HCT116 (cell line): ENCODE measurements at regions not wholly inside any gene's neighbourhood (a gene's known extent, or its start where the extent isn't known, plus 50 kb on each side); places are given as distances from the start of the nearest gene placed in this dataset.

Experiments
- CEBPB ChIP-seq: IDR thresholded peaks from 2 replicates; pipeline ENCODE4 v1.6.1; 2012; ENCODE audit warnings: low read depth
- EGR1 ChIP-seq: IDR thresholded peaks from 2 replicates; pipeline ENCODE4 v1.6.1; 2012; ENCODE audit warnings: low read depth
- EZH2phosphoT487 ChIP-seq: fragments of 200-600 bp; IDR thresholded peaks from 2 replicates; pipeline ENCODE4 v1.6.1; 2018; ENCODE audit warnings: antibody characterized with exemption, borderline replicate concordance
- FOSL1 ChIP-seq: IDR thresholded peaks from 2 replicates; pipeline ENCODE4 v1.6.1; 2012; ENCODE audit warnings: low read depth
- JUND ChIP-seq: IDR thresholded peaks from 2 replicates; pipeline ENCODE4 v1.6.1; 2012
- POLR2A ChIP-seq: IDR thresholded peaks from 2 replicates; pipeline ENCODE4 v1.7.0; 2011; ENCODE audit warnings: borderline replicate concordance; ENCODE audit not compliant: insufficient read depth, insufficient read length; ENCODE audit errors: extremely low read depth
- POLR2AphosphoS5 ChIP-seq: IDR thresholded peaks from 2 replicates; pipeline ENCODE4 v1.6.1; 2011; ENCODE audit warnings: mild to moderate bottlenecking, low read depth, low read length, moderate library complexity
- SIN3A ChIP-seq: IDR thresholded peaks from 2 replicates; pipeline ENCODE4 v1.6.1; 2012; ENCODE audit warnings: low read depth
- TCF7L2 ChIP-seq: IDR thresholded peaks from 2 replicates; pipeline ENCODE4 v1.7.0; 2011; ENCODE audit warnings: borderline replicate concordance, inconsistent platforms; ENCODE audit not compliant: insufficient read depth, insufficient read length; ENCODE audit errors: extremely low read depth
- TF ChIP-seq, protein P1 (sequence below): IDR thresholded peaks from 2 replicates; pipeline ENCODE4 v1.6.1; 2011; ENCODE audit warnings: mild to moderate bottlenecking, low read length, moderate library complexity; ENCODE audit not compliant: insufficient replicate concordance; ENCODE audit errors: extremely low read depth
- TF ChIP-seq, protein P2 (sequence below), 3 experiments: fragments of 200-600 bp in 1 of 3; sonication (generic) in 1 of 3; IDR thresholded peaks in 2 of 3; conservative IDR thresholded peaks in 1 of 3; 2 replicates each; pipeline ENCODE4 v1.5.1; 2012 to 2017; ENCODE audit warnings: low read depth in 2 of 3, low read length in 2 of 3, antibody characterized with exemption in 1 of 3, borderline replicate concordance in 1 of 3, control low read depth in 1 of 3, mild to moderate bottlenecking in 1 of 3, mixed read lengths in 1 of 3, mixed run types in 1 of 3, moderate library complexity in 1 of 3; ENCODE audit not compliant: insufficient read depth in 1 of 3
- TF ChIP-seq, protein P3 (sequence below): IDR thresholded peaks from 2 replicates; pipeline ENCODE4 v1.6.1; 2012

DNA sequence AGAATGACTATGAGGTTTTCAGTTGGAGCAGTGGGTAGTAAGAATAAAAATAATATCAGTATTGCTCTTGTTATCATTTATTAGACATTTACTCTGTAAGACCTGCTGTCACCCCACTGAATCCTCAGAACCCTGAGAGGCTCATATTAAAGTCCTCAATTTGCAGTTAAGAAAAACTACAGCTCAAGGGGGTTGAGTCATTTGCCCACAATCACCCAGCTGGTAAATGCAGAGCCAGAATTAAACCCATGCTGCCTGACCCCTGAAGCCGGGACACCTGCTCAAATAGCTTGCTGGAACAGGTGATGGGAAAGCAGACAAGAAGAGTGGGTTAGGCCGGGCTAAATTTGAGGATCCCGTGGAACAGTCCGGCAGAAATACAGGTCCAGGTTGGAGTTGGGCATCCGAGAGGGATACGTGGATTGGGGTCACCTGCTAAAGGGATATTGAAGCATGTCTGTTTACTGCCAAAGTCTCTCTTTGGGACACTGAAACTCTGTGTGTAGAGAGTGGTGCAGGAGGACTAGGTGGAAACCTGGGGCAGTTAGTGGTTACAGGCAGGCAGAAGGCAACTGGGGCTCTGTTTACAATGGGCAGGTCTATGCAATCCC is 344.1 kb downstream of the CDC5L start:
- TF ChIP-seq, protein P1, sequence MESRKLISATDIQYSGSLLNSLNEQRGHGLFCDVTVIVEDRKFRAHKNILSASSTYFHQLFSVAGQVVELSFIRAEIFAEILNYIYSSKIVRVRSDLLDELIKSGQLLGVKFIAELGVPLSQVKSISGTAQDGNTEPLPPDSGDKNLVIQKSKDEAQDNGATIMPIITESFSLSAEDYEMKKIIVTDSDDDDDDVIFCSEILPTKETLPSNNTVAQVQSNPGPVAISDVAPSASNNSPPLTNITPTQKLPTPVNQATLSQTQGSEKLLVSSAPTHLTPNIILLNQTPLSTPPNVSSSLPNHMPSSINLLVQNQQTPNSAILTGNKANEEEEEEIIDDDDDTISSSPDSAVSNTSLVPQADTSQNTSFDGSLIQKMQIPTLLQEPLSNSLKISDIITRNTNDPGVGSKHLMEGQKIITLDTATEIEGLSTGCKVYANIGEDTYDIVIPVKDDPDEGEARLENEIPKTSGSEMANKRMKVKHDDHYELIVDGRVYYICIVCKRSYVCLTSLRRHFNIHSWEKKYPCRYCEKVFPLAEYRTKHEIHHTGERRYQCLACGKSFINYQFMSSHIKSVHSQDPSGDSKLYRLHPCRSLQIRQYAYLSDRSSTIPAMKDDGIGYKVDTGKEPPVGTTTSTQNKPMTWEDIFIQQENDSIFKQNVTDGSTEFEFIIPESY: no peak
- TF ChIP-seq, protein P2, sequence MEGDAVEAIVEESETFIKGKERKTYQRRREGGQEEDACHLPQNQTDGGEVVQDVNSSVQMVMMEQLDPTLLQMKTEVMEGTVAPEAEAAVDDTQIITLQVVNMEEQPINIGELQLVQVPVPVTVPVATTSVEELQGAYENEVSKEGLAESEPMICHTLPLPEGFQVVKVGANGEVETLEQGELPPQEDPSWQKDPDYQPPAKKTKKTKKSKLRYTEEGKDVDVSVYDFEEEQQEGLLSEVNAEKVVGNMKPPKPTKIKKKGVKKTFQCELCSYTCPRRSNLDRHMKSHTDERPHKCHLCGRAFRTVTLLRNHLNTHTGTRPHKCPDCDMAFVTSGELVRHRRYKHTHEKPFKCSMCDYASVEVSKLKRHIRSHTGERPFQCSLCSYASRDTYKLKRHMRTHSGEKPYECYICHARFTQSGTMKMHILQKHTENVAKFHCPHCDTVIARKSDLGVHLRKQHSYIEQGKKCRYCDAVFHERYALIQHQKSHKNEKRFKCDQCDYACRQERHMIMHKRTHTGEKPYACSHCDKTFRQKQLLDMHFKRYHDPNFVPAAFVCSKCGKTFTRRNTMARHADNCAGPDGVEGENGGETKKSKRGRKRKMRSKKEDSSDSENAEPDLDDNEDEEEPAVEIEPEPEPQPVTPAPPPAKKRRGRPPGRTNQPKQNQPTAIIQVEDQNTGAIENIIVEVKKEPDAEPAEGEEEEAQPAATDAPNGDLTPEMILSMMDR (IDR thresholded peaks at IDR 0.05 in 2 of 3, conservative IDR thresholded peaks at IDR 0.05 in 1 of 3; ENCODE audit: borderline replicate concordance in 1 of 3, insufficient read depth in 1 of 3, low read depth in 2 of 3, low read length in 2 of 3): no peak
- TF ChIP-seq EZH2phosphoT487: no peak
- no peak for TF ChIP-seq POLR2AphosphoS5
- TF ChIP-seq, protein P3, sequence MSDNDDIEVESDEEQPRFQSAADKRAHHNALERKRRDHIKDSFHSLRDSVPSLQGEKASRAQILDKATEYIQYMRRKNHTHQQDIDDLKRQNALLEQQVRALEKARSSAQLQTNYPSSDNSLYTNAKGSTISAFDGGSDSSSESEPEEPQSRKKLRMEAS: no peak
- no peak for TF ChIP-seq POLR2A
- no peak for TF ChIP-seq CEBPB
- no peak for TF ChIP-seq SIN3A
- no peak for TF ChIP-seq JUND
- TF ChIP-seq EGR1: no peak
- no peak for TF ChIP-seq FOSL1
- no peak for TF ChIP-seq TCF7L2
